Astrocyte (in vitro differentiated cells and primary cell): ENCODE measurements at regions not wholly inside any gene's neighbourhood (a gene's known extent, or its start where the extent isn't known, plus 50 kb on each side); places are given as distances from the start of the nearest gene placed in this dataset.

Experiments used
- DNase-seq: peaks from one replicate; pipeline ENCODE4 v3.0.0-alpha.2; 2010; ENCODE audit warnings: low read depth
- FAIRE-seq: peaks from 2 replicates; lab custom pipeline; 2011; peaks lifted over from hg19 to GRCh38; lab: Jason Lieb, UNC
- H2AFZ ChIP-seq: 2 replicates; pipeline ENCODE4 v1.6.0; 2012; ENCODE audit warnings: low read depth, low read length, inconsistent platforms
- H3K27ac ChIP-seq: 2 replicates; pipeline ENCODE4 v1.5.1; 2011; ENCODE audit warnings: low read depth, low read length, inconsistent platforms
- H3K27me3 ChIP-seq: 2 replicates; pipeline ENCODE4 v1.6.0; 2011; ENCODE audit warnings: low read length, inconsistent platforms; ENCODE audit not compliant: insufficient read depth
- H3K36me3 ChIP-seq: 2 replicates; pipeline ENCODE4 v1.5.1; 2011; ENCODE audit warnings: low read length, inconsistent platforms; ENCODE audit not compliant: insufficient read depth
- H3K4me1 ChIP-seq: 2 replicates; pipeline ENCODE4 v1.5.1; 2011; ENCODE audit warnings: low read length, inconsistent platforms; ENCODE audit not compliant: insufficient read depth
- H3K4me2 ChIP-seq: 2 replicates; pipeline ENCODE4 v1.6.0; 2012; ENCODE audit warnings: low read length, inconsistent platforms
- H3K4me3 ChIP-seq: 2 replicates; pipeline ENCODE4 v1.5.1; 2011; ENCODE audit warnings: low read depth, mild to moderate bottlenecking, low read length, inconsistent platforms; ENCODE audit not compliant: insufficient read depth
- H3K79me2 ChIP-seq: 2 replicates; pipeline ENCODE4 v1.6.0; 2012; ENCODE audit warnings: mild to moderate bottlenecking, low read length, inconsistent platforms; ENCODE audit not compliant: insufficient read depth
- H3K9ac ChIP-seq: 2 replicates; pipeline ENCODE4 v1.6.0; 2012; ENCODE audit warnings: mild to moderate bottlenecking, low read length, inconsistent platforms
- H3K9me3 ChIP-seq: 2 replicates; pipeline ENCODE4 v1.5.1; 2012; ENCODE audit warnings: low read depth, mild to moderate bottlenecking, low read length, inconsistent platforms; ENCODE audit not compliant: insufficient read depth
- H4K20me1 ChIP-seq: 2 replicates; pipeline ENCODE4 v1.6.0; 2012; ENCODE audit warnings: low read length, inconsistent platforms; ENCODE audit not compliant: insufficient read depth
- H3K27ac Mint-ChIP-seq: one replicate; pipeline ENCODE4 v1.8.0; 2021; ENCODE audit warnings: mild to moderate bottlenecking, mixed read lengths; ENCODE audit not compliant: unreplicated experiment
- H3K27me3 Mint-ChIP-seq: one replicate; pipeline ENCODE4 v1.8.0; 2021; ENCODE audit warnings: low read depth, mixed read lengths; ENCODE audit not compliant: unreplicated experiment
- H3K36me3 Mint-ChIP-seq: one replicate; pipeline ENCODE4 v1.8.0; 2021; ENCODE audit warnings: low read depth, mixed read lengths; ENCODE audit not compliant: unreplicated experiment
- H3K4me1 Mint-ChIP-seq: one replicate; pipeline ENCODE4 v1.8.0; 2021; ENCODE audit warnings: low read depth, mixed read lengths; ENCODE audit not compliant: unreplicated experiment
- H3K4me3 Mint-ChIP-seq: one replicate; pipeline ENCODE4 v1.8.0; 2021; ENCODE audit warnings: mild to moderate bottlenecking, moderate library complexity, mixed read lengths; ENCODE audit not compliant: unreplicated experiment
- H3K9me3 Mint-ChIP-seq: one replicate; pipeline ENCODE4 v1.8.0; 2021; ENCODE audit warnings: mild to moderate bottlenecking, mixed read lengths; ENCODE audit not compliant: unreplicated experiment
- CTCF ChIP-seq: IDR thresholded peaks from 2 replicates; pipeline ENCODE4 v1.5.1; 2011; ENCODE audit warnings: low read depth, mild to moderate bottlenecking, inconsistent platforms, low read length, moderate library complexity; ENCODE audit not compliant: insufficient read depth
- EZH2 ChIP-seq: IDR thresholded peaks from 2 replicates; pipeline ENCODE4 v1.6.1; 2012; ENCODE audit warnings: mild to moderate bottlenecking, low read length, inconsistent platforms; ENCODE audit not compliant: insufficient read depth

GRCh38 chr1:80639777-80640533 lies 1160.8 kb upstream of the ADGRL2 start:
- no peak overlapping the region for H3K27ac Mint-ChIP-seq
- Histone ChIP-seq H3K27me3 (no peaks in the 10 kb centered on the region), H3K4me3 (no peak overlapping the region), H3K36me3 (no peaks in the 10 kb centered on the region), H3K79me2 (no peaks in the 10 kb centered on the region), H4K20me1 (no peaks in the 10 kb centered on the region), H3K4me1 (no peaks in the 10 kb centered on the region), H3K27ac (no peak overlapping the region), H2AFZ (no peak overlapping the region), H3K9me3 (no peaks in the 10 kb centered on the region), H3K4me2 (no peak overlapping the region), H3K9ac (no peak overlapping the region)
- TF ChIP-seq EZH2 (no peak), CTCF (no peak)
- H3K27me3 Mint-ChIP-seq: no peaks in the 10 kb centered on the region
- no peak overlapping the region for H3K4me3 Mint-ChIP-seq
- H3K36me3 Mint-ChIP-seq: no peaks in the 10 kb centered on the region
- DNase-seq: no peak
- H3K4me1 Mint-ChIP-seq: no peaks in the 10 kb centered on the region
- H3K9me3 Mint-ChIP-seq: peaks cover under 1% of the 10 kb centered on the region
- FAIRE-seq: no peak

DNA sequence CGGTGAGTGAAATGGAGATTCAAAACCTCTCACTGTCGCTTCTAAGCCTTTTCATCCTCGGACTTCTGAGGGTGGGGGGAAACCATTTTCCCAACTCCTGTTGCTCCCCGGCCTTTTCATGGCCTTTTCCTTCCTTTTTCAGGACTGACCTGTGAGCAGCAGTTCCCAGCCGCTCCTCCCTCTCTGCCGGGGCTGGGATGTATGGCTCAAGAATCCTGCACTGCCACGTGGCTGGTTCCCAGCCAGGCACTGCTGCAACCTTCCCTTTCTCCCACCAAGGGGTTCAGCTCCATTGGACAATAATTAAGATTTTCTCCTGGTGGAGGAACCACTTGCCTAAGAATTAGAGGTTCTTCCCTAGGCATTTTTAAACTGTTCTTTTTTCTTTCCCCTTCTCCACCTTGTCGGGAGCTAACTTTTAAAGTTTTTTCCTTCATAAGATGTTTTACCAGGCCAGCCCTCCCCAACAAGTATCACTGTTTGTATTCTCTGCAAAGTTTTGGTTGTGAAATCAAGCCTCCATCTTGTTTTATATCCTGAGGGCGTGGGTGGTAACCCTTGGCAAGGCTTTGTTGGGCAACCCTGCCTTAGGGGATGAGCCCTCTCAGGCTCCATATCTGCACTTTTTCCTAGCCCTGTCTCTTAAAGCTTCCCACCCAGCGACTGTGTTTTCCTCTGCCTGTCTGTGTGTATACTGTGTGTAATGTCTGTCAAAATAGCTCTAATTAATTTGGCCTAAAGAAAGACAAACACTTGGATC lies 1166.6 kb upstream of the ADGRL2 start:
- H3K27me3 Mint-ChIP-seq: no peaks in the 10 kb centered on the region
- Histone ChIP-seq H3K4me3 (no peak overlapping the region), H2AFZ (no peak overlapping the region), H3K27ac (no peak overlapping the region), H3K27me3 (no peaks in the 10 kb centered on the region), H3K36me3 (no peaks in the 10 kb centered on the region), H4K20me1 (no peaks in the 10 kb centered on the region), H3K79me2 (no peaks in the 10 kb centered on the region), H3K9ac (no peak overlapping the region), H3K4me1 (no peaks in the 10 kb centered on the region), H3K4me2 (no peak overlapping the region), H3K9me3 (peaks cover 3% of the 10 kb centered on the region)
- H3K4me1 Mint-ChIP-seq: no peaks in the 10 kb centered on the region
- peaks cover 6% of the 10 kb centered on the region for H3K9me3 Mint-ChIP-seq
- no peak for DNase-seq
- TF ChIP-seq EZH2 (no peak), CTCF (no peak)
- H3K27ac Mint-ChIP-seq: no peak overlapping the region
- no peak overlapping the region for H3K4me3 Mint-ChIP-seq
- H3K36me3 Mint-ChIP-seq: no peaks in the 10 kb centered on the region
- FAIRE-seq: no peak
